ENCODE measurements at regions not wholly inside any gene's neighbourhood (a gene's known extent, or its start where the extent isn't known, plus 50 kb on each side); places are given as distances from the start of the nearest gene placed in this dataset.

DNA sequence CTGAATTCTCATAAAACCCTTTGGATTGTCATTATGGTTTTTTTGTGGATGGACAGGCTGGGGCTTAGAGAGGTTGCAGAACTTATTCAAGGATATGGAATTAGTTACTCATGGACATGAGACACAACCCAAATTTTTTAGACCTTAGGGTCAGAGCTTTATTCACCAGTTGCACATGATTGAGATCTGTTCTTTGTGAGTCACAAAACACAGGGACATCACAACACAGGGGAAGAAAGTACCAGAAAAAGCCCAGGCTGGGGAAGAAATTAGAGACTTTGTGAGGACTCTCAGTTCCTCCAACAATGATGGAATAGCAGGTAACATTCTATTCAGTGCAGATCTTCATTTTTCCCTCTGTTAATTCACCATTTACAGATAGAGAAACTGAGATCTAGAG lies 602.4 kb upstream of the CPEB2 start:
- TF ChIP-seq CTCF (IDR thresholded peaks at IDR 0.05), result no peak
- no peaks in the 10 kb centered on the region for H3K27me3 Mint-ChIP-seq
- ChIA-PET POLR2A (no interaction called here), CTCF (no interaction called here)
- H3K4me3 Mint-ChIP-seq, result no peak overlapping the region
- intact Hi-C loops (cut with micrococcal nuclease), result no loop called here
- peaks cover 17% of the 10 kb centered on the region for H3K9me3 Mint-ChIP-seq
- no peak for DNase-seq
- H3K27ac Mint-ChIP-seq, result no peak overlapping the region
- no peaks in the 10 kb centered on the region for H3K36me3 Mint-ChIP-seq (ENCODE audit: low read depth)
- H3K4me1 Mint-ChIP-seq, result no peaks in the 10 kb centered on the region
- ATAC-seq (ENCODE audit: low read depth), result no peak

DNA sequence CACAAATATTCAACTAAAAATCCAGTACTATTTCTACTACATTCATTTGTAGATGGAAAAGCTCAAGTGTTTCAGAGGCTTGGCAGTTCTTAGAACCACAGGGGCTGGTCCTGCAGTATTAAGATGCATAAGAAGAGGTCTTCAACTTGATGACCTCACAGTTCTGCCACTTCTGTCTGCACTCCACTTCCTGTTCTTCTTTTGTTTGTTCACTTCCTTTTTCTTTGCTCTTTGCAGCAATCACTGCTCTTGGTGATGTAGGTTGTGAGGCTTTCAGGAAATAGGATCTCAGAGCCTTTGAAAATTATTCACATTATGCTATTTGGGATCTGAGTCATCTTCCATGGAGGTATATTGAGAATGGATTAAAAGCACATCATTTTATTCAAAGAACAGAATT lies 602.0 kb upstream of the CPEB2 start:
- no peaks in the 10 kb centered on the region for H3K36me3 Mint-ChIP-seq (ENCODE audit: low read depth)
- H3K4me1 Mint-ChIP-seq, result no peaks in the 10 kb centered on the region
- no peak for ATAC-seq (ENCODE audit: low read depth)
- POLR2A ChIA-PET, result no interaction called here
- no peak overlapping the region for H3K27ac Mint-ChIP-seq
- intact Hi-C loops (cut with micrococcal nuclease), result no loop called here
- H3K9me3 Mint-ChIP-seq, result peaks cover 17% of the 10 kb centered on the region
- no peak for TF ChIP-seq CTCF (IDR thresholded peaks at IDR 0.05)
- no peak for DNase-seq
- CTCF ChIA-PET, result no interaction called here
- H3K27me3 Mint-ChIP-seq, result no peaks in the 10 kb centered on the region
- H3K4me3 Mint-ChIP-seq, result no peak overlapping the region

DNA sequence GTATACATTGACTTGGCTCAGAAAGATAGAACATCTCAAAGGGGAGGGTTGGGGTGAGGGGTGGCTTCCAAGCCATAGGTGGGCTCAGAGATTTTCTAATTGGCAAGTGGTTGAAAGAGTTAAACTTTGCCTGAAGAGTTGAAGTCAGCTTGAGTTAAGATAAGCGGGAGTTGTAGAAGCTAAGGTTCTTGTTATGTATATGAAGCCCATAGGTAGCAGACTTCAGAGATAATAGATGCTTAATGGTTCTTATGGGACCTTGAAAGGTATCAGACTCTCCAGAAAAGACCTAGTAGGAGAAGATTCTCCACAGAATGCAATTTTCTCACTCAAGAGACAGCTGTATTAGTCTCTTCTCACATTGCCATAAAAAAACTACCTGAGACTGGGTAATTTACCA lies 599.1 kb upstream of the CPEB2 start:
- ATAC-seq (ENCODE audit: low read depth), result no peak
- H3K27me3 Mint-ChIP-seq, result no peaks in the 10 kb centered on the region
- H3K36me3 Mint-ChIP-seq (ENCODE audit: low read depth), result no peaks in the 10 kb centered on the region
- intact Hi-C loops (cut with micrococcal nuclease), result no loop called here
- POLR2A ChIA-PET, result no interaction called here
- no peak overlapping the region for H3K4me3 Mint-ChIP-seq
- peaks cover 17% of the 10 kb centered on the region for H3K9me3 Mint-ChIP-seq
- CTCF ChIA-PET, result no interaction called here
- H3K27ac Mint-ChIP-seq, result no peak overlapping the region
- DNase-seq, result no peak
- H3K4me1 Mint-ChIP-seq, result no peaks in the 10 kb centered on the region
- no peak for TF ChIP-seq CTCF (IDR thresholded peaks at IDR 0.05)

GRCh38 chr4:14404730-14405129 lies 597.6 kb upstream of the CPEB2 start:
- ATAC-seq (ENCODE audit: low read depth), result no peak
- no peaks in the 10 kb centered on the region for H3K36me3 Mint-ChIP-seq (ENCODE audit: low read depth)
- H3K4me3 Mint-ChIP-seq, result no peak overlapping the region
- no peak for TF ChIP-seq CTCF (IDR thresholded peaks at IDR 0.05)
- CTCF ChIA-PET, result interaction anchor here (0.5 kb wide), 1 partner anchor 997 kb away, joined by 3 read pairs; no protein-coding TSS in a partner anchor
- peaks cover 13% of the 10 kb centered on the region for H3K9me3 Mint-ChIP-seq
- intact Hi-C loops (cut with micrococcal nuclease), result no loop called here
- no peaks in the 10 kb centered on the region for H3K27me3 Mint-ChIP-seq
- no peak for DNase-seq
- POLR2A ChIA-PET, result no interaction called here
- H3K4me1 Mint-ChIP-seq, result no peaks in the 10 kb centered on the region
- no peak overlapping the region for H3K27ac Mint-ChIP-seq

- Mint-ChIP-seq H3K4me1 (no peaks in the 10 kb centered on the region), H3K4me3 (no peak overlapping the region), H3K9me3 (no peaks in the 10 kb centered on the region), H3K27ac (no peak overlapping the region), H3K27me3 (no peaks in the 10 kb centered on the region), H3K36me3 (ENCODE audit: low read depth) (no peaks in the 10 kb centered on the region)
- no peak for ATAC-seq (ENCODE audit: low read depth)
- ChIA-PET POLR2A (no interaction called here), CTCF (no interaction called here)
- DNase-seq, result no peak
- no peak for TF ChIP-seq CTCF (IDR thresholded peaks at IDR 0.05)
- intact Hi-C loops (cut with micrococcal nuclease), result no loop called here
Measured at GRCh38 chr4:14410516-14410915, 591.8 kb upstream of the CPEB2 start.

Measured in activated B cell treated with CpG ODN at 0.5 μM for 24 hours (primary cell).